OCI-LY7 (cell line): ENCODE measurements at regions not wholly inside any gene's neighbourhood (a gene's known extent, or its start where the extent isn't known, plus 50 kb on each side); places are given as distances from the start of the nearest gene placed in this dataset.

ENCODE experiments used
- CTCF ChIP-seq: fragments of 200-600 bp; sonication (generic); conservative IDR thresholded peaks from 2 replicates; pipeline ENCODE4 v1.5.1; 2014; ENCODE audit warnings: mild to moderate bottlenecking, antibody characterized with exemption, low read length, moderate library complexity, mixed read lengths
- EZH2phosphoT487 ChIP-seq: fragments of 200-600 bp; sonication (generic); IDR thresholded peaks from 2 replicates; pipeline ENCODE4 v1.6.1; 2018; ENCODE audit warnings: low read depth, borderline replicate concordance, mild to moderate bottlenecking, mixed run types, antibody characterized with exemption, low read length, moderate library complexity, mixed read lengths

- TF ChIP-seq CTCF (no peak), EZH2phosphoT487 (no peak)
Measured at GRCh38 chr6:43879722-43880121, 109.7 kb downstream of the VEGFA start.
